ENCODE measurements at regions not wholly inside any gene's neighbourhood (a gene's known extent, or its start where the extent isn't known, plus 50 kb on each side); places are given as distances from the start of the nearest gene placed in this dataset.

DNA sequence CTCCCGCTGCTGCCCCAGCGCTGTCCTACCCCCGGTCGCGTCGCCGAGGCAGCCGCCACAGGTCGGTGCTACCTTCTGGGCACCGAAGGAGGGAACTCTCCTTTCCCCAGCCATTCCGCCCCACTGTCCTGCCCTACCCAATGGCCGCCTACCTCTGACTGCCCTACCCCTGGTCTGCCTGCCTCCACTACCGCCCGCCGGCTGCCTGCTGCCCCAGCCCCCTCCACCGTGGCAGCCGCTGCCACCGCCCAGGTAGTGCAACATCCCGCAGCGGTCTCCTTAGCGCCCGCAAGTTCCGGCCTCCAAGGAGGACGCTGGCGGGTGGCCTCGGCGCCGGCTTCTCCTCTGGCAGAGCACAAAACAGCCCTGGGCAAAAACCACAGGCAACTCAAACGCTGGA lies 1303.1 kb downstream of the UQCRFS1 start:
- TF ChIP-seq, protein P1, sequence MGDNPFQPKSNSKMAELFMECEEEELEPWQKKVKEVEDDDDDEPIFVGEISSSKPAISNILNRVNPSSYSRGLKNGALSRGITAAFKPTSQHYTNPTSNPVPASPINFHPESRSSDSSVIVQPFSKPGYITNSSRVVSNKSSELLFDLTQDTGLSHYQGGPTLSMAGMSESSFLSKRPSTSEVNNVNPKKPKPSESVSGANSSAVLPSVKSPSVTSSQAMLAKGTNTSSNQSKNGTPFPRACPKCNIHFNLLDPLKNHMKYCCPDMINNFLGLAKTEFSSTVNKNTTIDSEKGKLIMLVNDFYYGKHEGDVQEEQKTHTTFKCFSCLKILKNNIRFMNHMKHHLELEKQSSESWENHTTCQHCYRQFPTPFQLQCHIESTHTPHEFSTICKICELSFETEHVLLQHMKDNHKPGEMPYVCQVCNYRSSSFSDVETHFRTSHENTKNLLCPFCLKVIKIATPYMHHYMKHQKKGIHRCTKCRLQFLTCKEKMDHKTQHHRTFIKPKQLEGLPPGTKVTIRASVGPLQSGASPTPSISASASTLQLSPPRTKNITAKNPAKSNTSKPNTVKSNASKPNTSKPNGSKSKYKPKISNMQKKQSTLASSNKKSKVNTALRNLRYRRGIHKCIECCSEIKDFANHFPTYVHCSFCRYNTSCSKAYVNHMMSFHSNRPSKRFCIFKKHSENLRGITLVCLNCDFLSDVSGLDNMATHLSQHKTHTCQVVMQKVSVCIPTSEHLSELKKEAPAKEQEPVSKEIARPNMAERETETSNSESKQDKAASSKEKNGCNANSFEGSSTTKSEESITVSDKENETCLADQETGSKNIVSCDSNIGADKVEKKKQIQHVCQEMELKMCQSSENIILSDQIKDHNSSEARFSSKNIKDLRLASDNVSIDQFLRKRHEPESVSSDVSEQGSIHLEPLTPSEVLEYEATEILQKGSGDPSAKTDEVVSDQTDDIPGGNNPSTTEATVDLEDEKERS (tag by site-specific recombination; IDR thresholded peaks at IDR 0.05), result no peak
- TF ChIP-seq KLF1 (tag by site-specific recombination; IDR thresholded peaks at IDR 0.05), result no peak
- no peak for TF ChIP-seq ZNF76 (tag by site-specific recombination; IDR thresholded peaks at IDR 0.05; ENCODE audit: borderline replicate concordance, low read depth)
- no peak for TF ChIP-seq WT1 (tag by site-specific recombination; IDR thresholded peaks at IDR 0.05)
- TF ChIP-seq, protein P2, sequence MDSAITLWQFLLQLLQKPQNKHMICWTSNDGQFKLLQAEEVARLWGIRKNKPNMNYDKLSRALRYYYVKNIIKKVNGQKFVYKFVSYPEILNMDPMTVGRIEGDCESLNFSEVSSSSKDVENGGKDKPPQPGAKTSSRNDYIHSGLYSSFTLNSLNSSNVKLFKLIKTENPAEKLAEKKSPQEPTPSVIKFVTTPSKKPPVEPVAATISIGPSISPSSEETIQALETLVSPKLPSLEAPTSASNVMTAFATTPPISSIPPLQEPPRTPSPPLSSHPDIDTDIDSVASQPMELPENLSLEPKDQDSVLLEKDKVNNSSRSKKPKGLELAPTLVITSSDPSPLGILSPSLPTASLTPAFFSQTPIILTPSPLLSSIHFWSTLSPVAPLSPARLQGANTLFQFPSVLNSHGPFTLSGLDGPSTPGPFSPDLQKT (IDR thresholded peaks at IDR 0.05; ENCODE audit: borderline replicate concordance, low read depth, low read length), result no peak
- no peak for TF ChIP-seq ZNF211 (tag by site-specific recombination; IDR thresholded peaks at IDR 0.05; ENCODE audit: low read depth)
- TF ChIP-seq, protein P3, sequence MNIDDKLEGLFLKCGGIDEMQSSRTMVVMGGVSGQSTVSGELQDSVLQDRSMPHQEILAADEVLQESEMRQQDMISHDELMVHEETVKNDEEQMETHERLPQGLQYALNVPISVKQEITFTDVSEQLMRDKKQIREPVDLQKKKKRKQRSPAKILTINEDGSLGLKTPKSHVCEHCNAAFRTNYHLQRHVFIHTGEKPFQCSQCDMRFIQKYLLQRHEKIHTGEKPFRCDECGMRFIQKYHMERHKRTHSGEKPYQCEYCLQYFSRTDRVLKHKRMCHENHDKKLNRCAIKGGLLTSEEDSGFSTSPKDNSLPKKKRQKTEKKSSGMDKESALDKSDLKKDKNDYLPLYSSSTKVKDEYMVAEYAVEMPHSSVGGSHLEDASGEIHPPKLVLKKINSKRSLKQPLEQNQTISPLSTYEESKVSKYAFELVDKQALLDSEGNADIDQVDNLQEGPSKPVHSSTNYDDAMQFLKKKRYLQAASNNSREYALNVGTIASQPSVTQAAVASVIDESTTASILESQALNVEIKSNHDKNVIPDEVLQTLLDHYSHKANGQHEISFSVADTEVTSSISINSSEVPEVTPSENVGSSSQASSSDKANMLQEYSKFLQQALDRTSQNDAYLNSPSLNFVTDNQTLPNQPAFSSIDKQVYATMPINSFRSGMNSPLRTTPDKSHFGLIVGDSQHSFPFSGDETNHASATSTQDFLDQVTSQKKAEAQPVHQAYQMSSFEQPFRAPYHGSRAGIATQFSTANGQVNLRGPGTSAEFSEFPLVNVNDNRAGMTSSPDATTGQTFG (tag by site-specific recombination; IDR thresholded peaks at IDR 0.05; ENCODE audit: borderline replicate concordance), result no peak
- TF ChIP-seq, protein P4, sequence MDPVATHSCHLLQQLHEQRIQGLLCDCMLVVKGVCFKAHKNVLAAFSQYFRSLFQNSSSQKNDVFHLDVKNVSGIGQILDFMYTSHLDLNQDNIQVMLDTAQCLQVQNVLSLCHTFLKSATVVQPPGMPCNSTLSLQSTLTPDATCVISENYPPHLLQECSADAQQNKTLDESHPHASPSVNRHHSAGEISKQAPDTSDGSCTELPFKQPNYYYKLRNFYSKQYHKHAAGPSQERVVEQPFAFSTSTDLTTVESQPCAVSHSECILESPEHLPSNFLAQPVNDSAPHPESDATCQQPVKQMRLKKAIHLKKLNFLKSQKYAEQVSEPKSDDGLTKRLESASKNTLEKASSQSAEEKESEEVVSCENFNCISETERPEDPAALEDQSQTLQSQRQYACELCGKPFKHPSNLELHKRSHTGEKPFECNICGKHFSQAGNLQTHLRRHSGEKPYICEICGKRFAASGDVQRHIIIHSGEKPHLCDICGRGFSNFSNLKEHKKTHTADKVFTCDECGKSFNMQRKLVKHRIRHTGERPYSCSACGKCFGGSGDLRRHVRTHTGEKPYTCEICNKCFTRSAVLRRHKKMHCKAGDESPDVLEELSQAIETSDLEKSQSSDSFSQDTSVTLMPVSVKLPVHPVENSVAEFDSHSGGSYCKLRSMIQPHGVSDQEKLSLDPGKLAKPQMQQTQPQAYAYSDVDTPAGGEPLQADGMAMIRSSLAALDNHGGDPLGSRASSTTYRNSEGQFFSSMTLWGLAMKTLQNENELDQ (tag by site-specific recombination; IDR thresholded peaks at IDR 0.05; ENCODE audit: low read depth), result no peak
- TF ChIP-seq ZNF2 (tag by site-specific recombination; IDR thresholded peaks at IDR 0.05), result no peak
- TF ChIP-seq ZNF184 (tag by site-specific recombination; IDR thresholded peaks at IDR 0.05), result no peak
- no peak for TF ChIP-seq PRDM1 (tag by site-specific recombination; IDR thresholded peaks at IDR 0.05)
- no peak for TF ChIP-seq ZNF311 (tag by site-specific recombination; IDR thresholded peaks at IDR 0.05; ENCODE audit: borderline replicate concordance)
- no peaks in the 10 kb centered on the region for H3K36me3 ChIP-seq (ENCODE audit: control insufficient read depth in 2 of 2, insufficient read depth in 1 of 2, low read length in 2 of 2)
- H3K9me3 ChIP-seq (ENCODE audit: control insufficient read depth, insufficient read depth, low read depth, low read length), result no peaks in the 10 kb centered on the region; the same call in 1 of the 2 replicates
- H3K4me3 ChIP-seq (ENCODE audit: low read depth, low read length), result no peak overlapping the region
- POLR2A ChIA-PET, result no interaction called here
- no peaks in the 10 kb centered on the region for H3K4me1 ChIP-seq (ENCODE audit: control insufficient read depth, insufficient read depth, low read length)
- no peak overlapping the region for H3K27ac ChIP-seq (ENCODE audit: extremely low read depth, low read depth, low read length)
- CTCF ChIA-PET, result no interaction called here

DNA sequence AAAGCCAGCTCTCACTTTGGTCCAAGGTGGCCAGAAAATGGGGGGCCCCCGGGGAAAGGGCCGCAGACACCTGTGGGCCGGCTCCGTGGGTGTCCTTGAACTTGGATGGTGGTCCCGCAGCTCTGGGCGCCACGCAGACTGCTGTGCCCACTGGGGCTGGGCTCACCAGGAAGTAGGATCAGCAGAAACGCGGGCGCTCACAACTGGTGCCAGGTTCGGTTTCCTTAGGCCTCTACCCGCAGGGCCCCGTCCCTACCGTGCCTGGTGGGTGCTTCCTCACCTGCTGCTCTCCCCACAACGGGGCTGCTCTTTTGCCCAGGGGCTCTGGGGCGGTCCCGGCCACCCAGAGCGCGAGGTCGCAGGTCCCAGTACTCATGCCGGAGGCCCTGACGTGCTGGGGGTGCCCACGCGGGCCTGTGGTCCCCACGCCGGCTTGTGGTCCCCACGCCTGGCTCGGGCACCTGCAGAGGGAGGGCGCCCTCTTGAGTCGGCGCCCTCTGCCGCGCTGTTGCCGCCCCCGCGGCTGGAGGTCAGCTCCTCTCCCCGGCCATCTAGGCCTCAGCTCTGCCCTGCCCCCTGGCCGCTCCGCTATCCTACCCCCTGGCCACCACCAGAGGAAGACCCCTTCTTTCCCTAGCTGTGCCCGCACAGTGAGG lies 1303.6 kb downstream of the UQCRFS1 start:
- no peak overlapping the region for H3K4me3 ChIP-seq (ENCODE audit: low read depth, low read length)
- H3K27ac ChIP-seq (ENCODE audit: extremely low read depth, low read depth, low read length), result no peak overlapping the region
- ChIA-PET POLR2A (no interaction called here), CTCF (interaction anchor here (1.2 kb wide), 1 partner anchor 10 kb away, joined by 4 read pairs; no protein-coding TSS in a partner anchor)
- H3K4me1 ChIP-seq (ENCODE audit: control insufficient read depth, insufficient read depth, low read length), result no peaks in the 10 kb centered on the region
- H3K36me3 ChIP-seq (ENCODE audit: control insufficient read depth in 2 of 2, insufficient read depth in 1 of 2, low read length in 2 of 2), result no peaks in the 10 kb centered on the region
- H3K9me3 ChIP-seq (ENCODE audit: control insufficient read depth, insufficient read depth, low read depth, low read length), result no peaks in the 10 kb centered on the region; the same call in 1 of the 2 replicates
- no peak for TF ChIP-seq ZNF624 (tag by site-specific recombination; IDR thresholded peaks at IDR 0.05)
- TF ChIP-seq ZNF555 (tag by site-specific recombination; conservative IDR thresholded peaks at IDR 0.05), result no peak
- TF ChIP-seq ZNF350 (tag by site-specific recombination; IDR thresholded peaks at IDR 0.05), result no peak
- TF ChIP-seq, protein P5, sequence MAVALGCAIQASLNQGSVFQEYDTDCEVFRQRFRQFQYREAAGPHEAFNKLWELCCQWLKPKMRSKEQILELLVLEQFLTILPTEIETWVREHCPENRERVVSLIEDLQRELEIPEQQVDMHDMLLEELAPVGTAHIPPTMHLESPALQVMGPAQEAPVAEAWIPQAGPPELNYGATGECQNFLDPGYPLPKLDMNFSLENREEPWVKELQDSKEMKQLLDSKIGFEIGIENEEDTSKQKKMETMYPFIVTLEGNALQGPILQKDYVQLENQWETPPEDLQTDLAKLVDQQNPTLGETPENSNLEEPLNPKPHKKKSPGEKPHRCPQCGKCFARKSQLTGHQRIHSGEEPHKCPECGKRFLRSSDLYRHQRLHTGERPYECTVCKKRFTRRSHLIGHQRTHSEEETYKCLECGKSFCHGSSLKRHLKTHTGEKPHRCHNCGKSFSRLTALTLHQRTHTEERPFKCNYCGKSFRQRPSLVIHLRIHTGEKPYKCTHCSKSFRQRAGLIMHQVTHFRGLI (tag by site-specific recombination; IDR thresholded peaks at IDR 0.05), result no peak
- TF ChIP-seq ZNF155 (tag by site-specific recombination; IDR thresholded peaks at IDR 0.05), result no peak
- no peak for TF ChIP-seq ZNF501 (tag by site-specific recombination; IDR thresholded peaks at IDR 0.05)
- TF ChIP-seq IKZF3 (tag by site-specific recombination; IDR thresholded peaks at IDR 0.05), result no peak
- no peak for TF ChIP-seq ZNF596 (tag by site-specific recombination; IDR thresholded peaks at IDR 0.05)
